KMS-11 (cell line): ENCODE measurements at regions not wholly inside any gene's neighbourhood (a gene's known extent, or its start where the extent isn't known, plus 50 kb on each side); places are given as distances from the start of the nearest gene placed in this dataset.

Source experiments
- H2AFZ ChIP-seq: fragments of 200-600 bp; sonication (generic); 2 replicates; pipeline ENCODE4 v1.6.1; 2016; ENCODE audit warnings: antibody characterized with exemption, mixed run types, low read depth
- H3K27ac ChIP-seq: fragments of 200-600 bp; sonication (generic); 2 replicates; pipeline ENCODE4 v1.6.1; 2016; ENCODE audit warnings: mild to moderate bottlenecking, mixed run types
- H3K27me3 ChIP-seq: fragments of 200-600 bp; sonication (generic); 2 replicates; pipeline ENCODE4 v1.6.1; 2017; ENCODE audit warnings: mild to moderate bottlenecking, low read depth, mixed run types, moderate library complexity; ENCODE audit not compliant: insufficient read depth
- H3K36me3 ChIP-seq: fragments of 200-600 bp; sonication (generic); 2 replicates; pipeline ENCODE4 v1.6.1; 2017; ENCODE audit warnings: mild to moderate bottlenecking, mixed run types; ENCODE audit not compliant: insufficient read depth
- H3K4me1 ChIP-seq: fragments of 200-600 bp; sonication (generic); 2 replicates; pipeline ENCODE4 v1.6.1; 2016; ENCODE audit warnings: mild to moderate bottlenecking, low read depth, mixed run types; ENCODE audit not compliant: poor library complexity, severe bottlenecking
- H3K4me2 ChIP-seq: fragments of 200-600 bp; sonication (generic); 2 replicates; pipeline ENCODE4 v1.7.0; 2016; ENCODE audit warnings: mild to moderate bottlenecking, mixed run types
- H3K4me3 ChIP-seq: fragments of 200-600 bp; sonication (generic); IDR thresholded peaks from 2 replicates; pipeline ENCODE4 v1.6.1; 2017; ENCODE audit warnings: low read depth, low read length, mixed read lengths; ENCODE audit not compliant: insufficient read depth
- H3K79me2 ChIP-seq: fragments of 200-600 bp; sonication (generic); 2 replicates; pipeline ENCODE4 v1.6.1; 2016; ENCODE audit warnings: low read depth, mixed run types; ENCODE audit not compliant: insufficient read depth
- H3K9ac ChIP-seq: fragments of 200-600 bp; sonication (generic); 2 replicates; pipeline ENCODE4 v1.6.1; 2016; ENCODE audit warnings: mild to moderate bottlenecking, mixed run types
- H4K20me1 ChIP-seq: fragments of 200-600 bp; sonication (generic); 2 replicates; pipeline ENCODE4 v1.6.1; 2016; ENCODE audit warnings: mild to moderate bottlenecking, mixed run types; ENCODE audit not compliant: insufficient read depth
- CTCF ChIP-seq: fragments of 200-600 bp; sonication (generic); conservative IDR thresholded peaks from 2 replicates; pipeline ENCODE4 v1.6.1; 2017; ENCODE audit warnings: low read depth, mild to moderate bottlenecking, antibody characterized with exemption, low read length, moderate library complexity, mixed read lengths

DNA sequence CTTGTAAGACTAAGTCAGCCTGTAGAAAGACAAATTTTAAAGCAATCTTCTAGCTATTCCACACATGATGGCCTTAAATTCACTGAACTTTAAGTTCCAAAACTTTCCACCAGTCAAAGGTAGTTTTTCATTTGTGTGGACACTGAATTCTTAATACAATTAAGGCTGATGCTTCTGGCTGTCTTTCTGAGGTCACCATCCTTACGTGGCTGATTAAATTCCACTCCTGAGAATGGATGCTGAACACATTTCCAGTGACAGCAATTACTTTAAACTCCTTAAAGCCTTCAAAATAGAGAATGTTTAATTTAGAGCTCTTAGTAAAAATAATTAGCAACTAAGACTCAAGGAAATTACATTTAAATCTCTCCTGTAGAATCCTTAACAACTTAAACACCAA is 142.6 kb upstream of the COL1A2 start:
- TF ChIP-seq CTCF: no peak
- Histone ChIP-seq H3K4me3 (no peak overlapping the region), H2AFZ (no peak overlapping the region), H3K79me2 (no peaks in the 10 kb centered on the region), H3K9ac (no peak overlapping the region), H3K27me3 (no peaks in the 10 kb centered on the region), H3K36me3 (no peaks in the 10 kb centered on the region), H4K20me1 (no peaks in the 10 kb centered on the region), H3K4me2 (no peak overlapping the region), H3K27ac (no peak overlapping the region), H3K4me1 (no peaks in the 10 kb centered on the region)

DNA sequence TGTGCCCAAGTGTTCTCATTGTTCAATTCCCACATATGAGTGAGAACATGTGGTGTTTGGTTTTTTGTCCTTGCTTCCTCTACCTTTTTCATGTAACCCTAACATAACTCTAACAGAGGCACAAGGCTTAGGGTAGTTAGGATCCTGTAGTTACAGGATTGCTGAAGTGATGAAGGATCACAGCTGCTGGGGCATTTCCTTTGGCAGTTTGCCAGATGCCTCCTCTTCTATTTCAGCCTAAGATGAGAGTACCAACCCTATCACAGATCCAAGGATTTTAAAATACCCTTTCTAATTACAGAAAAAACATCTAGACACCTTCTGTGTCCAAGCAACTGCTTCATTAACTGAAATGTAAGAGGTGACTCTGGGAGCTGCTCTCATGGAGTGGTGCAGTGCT is 141.7 kb upstream of the COL1A2 start:
- no peaks in the 10 kb centered on the region for H3K27me3 ChIP-seq
- no peaks in the 10 kb centered on the region for H3K4me1 ChIP-seq
- H3K4me3 ChIP-seq: no peak overlapping the region
- H3K9ac ChIP-seq: no peak overlapping the region
- no peaks in the 10 kb centered on the region for H4K20me1 ChIP-seq
- H3K4me2 ChIP-seq: no peak overlapping the region
- no peak overlapping the region for H2AFZ ChIP-seq
- no peak overlapping the region for H3K27ac ChIP-seq
- no peak for TF ChIP-seq CTCF
- H3K36me3 ChIP-seq: no peaks in the 10 kb centered on the region
- no peaks in the 10 kb centered on the region for H3K79me2 ChIP-seq

- Histone ChIP-seq H3K27ac (no peak overlapping the region), H2AFZ (no peak overlapping the region), H3K4me2 (no peak overlapping the region), H3K27me3 (no peaks in the 10 kb centered on the region), H3K9ac (no peak overlapping the region), H3K36me3 (no peaks in the 10 kb centered on the region), H3K79me2 (no peaks in the 10 kb centered on the region), H3K4me1 (no peaks in the 10 kb centered on the region), H3K4me3 (no peak overlapping the region), H4K20me1 (no peaks in the 10 kb centered on the region)
- no peak for TF ChIP-seq CTCF
Observed at GRCh38 chr7:94253686-94254085, 141.0 kb upstream of the COL1A2 start.

- Histone ChIP-seq H3K79me2 (no peaks in the 10 kb centered on the region), H2AFZ (no peak overlapping the region)
Observed at GRCh38 chr7:94258418-94259300, 136.0 kb upstream of the COL1A2 start.

More at GRCh38 chr7:94258418-94259300, 136.0 kb upstream of the COL1A2 start:
- H3K27ac ChIP-seq: no peak overlapping the region
- H3K4me2 ChIP-seq: no peak overlapping the region
- no peaks in the 10 kb centered on the region for H3K36me3 ChIP-seq
- H3K4me3 ChIP-seq: no peak overlapping the region
- no peaks in the 10 kb centered on the region for H3K4me1 ChIP-seq
- H3K9ac ChIP-seq: no peak overlapping the region
- H4K20me1 ChIP-seq: no peaks in the 10 kb centered on the region
- no peak for TF ChIP-seq CTCF
- no peaks in the 10 kb centered on the region for H3K27me3 ChIP-seq
